K562 (cell line): ENCODE measurements at regions not wholly inside any gene's neighbourhood (a gene's known extent, or its start where the extent isn't known, plus 50 kb on each side); places are given as distances from the start of the nearest gene placed in this dataset.

Experiments
- ATAC-seq: fragments of 200-7000 bp; cut with Tn5 transposase; 3 replicates; pipeline ENCODE4 v1.9.1; 2020; ENCODE audit warnings: moderate library complexity
- BruUV-seq: library from RNA; stranded (reverse); fragments of 400-500 nt; replicated peaks from 2 replicates; lab custom pipeline; 2021; lab: Mats Ljungman, UMichigan
- CTCF ChIA-PET: fragments of 300-600 bp; formaldehyde crosslinking; extraction: SDS; loops from one replicate; lab custom pipeline; 2021; ENCODE audit warnings: low intra/inter-chr PET ratio; lab: Yijun Ruan, JAX
- POLR2A ChIA-PET: fragments of 300-600, 350-650 bp; sonication (Branson Sonifier 250); formaldehyde crosslinking; extraction: SDS; loops from one replicate; lab custom pipeline; 2021; ENCODE audit warnings: antibody characterized with exemption, inconsistent platforms; lab: Yijun Ruan, JAX
- DNase-seq, 4 experiments: peaks; one replicate each; pipeline versions ENCODE4 v3.0.0 to v3.0.0-alpha.2; 2011 to 2018; ENCODE audit warnings: low spot score in 3 of 4, mixed read lengths in 3 of 4; ENCODE audit errors: extremely low read depth in 1 of 4
- FAIRE-seq: peaks from 2 replicates; lab custom pipeline; 2011; peaks lifted over from hg19 to GRCh38; lab: Jason Lieb, UNC
- H2AFZ ChIP-seq: 2 replicates; pipeline ENCODE4 v1.6.0; 2011; ENCODE audit warnings: low read depth, low read length, control low read depth, inconsistent platforms
- H3K27ac ChIP-seq: fragments of 200-600 bp; 3 replicates; pipeline ENCODE4 v1.8.0; 2011; ENCODE audit warnings: low read depth, mild to moderate bottlenecking, control low read depth, inconsistent platforms, low read length, moderate library complexity, mixed read lengths; ENCODE audit errors: extremely low read depth
- H3K27me3 ChIP-seq, 2 experiments: fragments of 300-600 bp in 1 of 2; 2 replicates in 1 of 2; 3 replicates in 1 of 2; pipeline versions ENCODE4 v1.6.0 to v1.8.0; 2011; ENCODE audit warnings: inconsistent platforms in 2 of 2, low read length in 2 of 2, mild to moderate bottlenecking in 1 of 2, mixed read lengths in 1 of 2, moderate library complexity in 1 of 2; ENCODE audit not compliant: control insufficient read depth in 2 of 2, insufficient read depth in 2 of 2
- H3K36me3 ChIP-seq: fragments of 300-600 bp; 3 replicates; pipeline ENCODE4 v1.8.0; 2011; ENCODE audit warnings: mild to moderate bottlenecking, low read length, inconsistent platforms; ENCODE audit not compliant: control insufficient read depth, insufficient read depth
- H3K4me1 ChIP-seq, 2 experiments: fragments of 200-600 bp in 1 of 2; replicated peaks in 1 of 2; 2 replicates in 1 of 2; 3 replicates in 1 of 2; pipeline versions ENCODE4 v1.5.1 to v1.8.0; 2011; ENCODE audit warnings: inconsistent platforms in 2 of 2, low read length in 2 of 2, mild to moderate bottlenecking in 1 of 2, mixed read lengths in 1 of 2, moderate library complexity in 1 of 2; ENCODE audit not compliant: control insufficient read depth in 2 of 2, insufficient read depth in 2 of 2
- H3K4me2 ChIP-seq: 2 replicates; pipeline ENCODE4 v1.6.1; 2011; ENCODE audit warnings: low read length, control low read depth, inconsistent platforms, mixed read lengths; ENCODE audit not compliant: insufficient read depth
- H3K4me3 ChIP-seq: fragments of 200-600 bp; sonication (generic), shearing (Covaris generic); 2 replicates; pipeline ENCODE4 v1.5.1; 2016; ENCODE audit warnings: control low read depth, inconsistent platforms
- H3K79me2 ChIP-seq: fragments of 200-600 bp; 3 replicates; pipeline ENCODE4 v1.8.0; 2011; ENCODE audit warnings: low read length, inconsistent platforms; ENCODE audit not compliant: control insufficient read depth, insufficient read depth
- H3K9ac ChIP-seq, 2 experiments: 2 replicates each; pipeline versions ENCODE4 v1.6.0 to v1.6.1; 2011; ENCODE audit warnings: low read depth in 2 of 2, low read length in 2 of 2, control low read depth in 1 of 2, inconsistent platforms in 1 of 2, mild to moderate bottlenecking in 1 of 2, mixed read lengths in 1 of 2; ENCODE audit not compliant: insufficient read depth in 1 of 2
- H3K9me1 ChIP-seq: one replicate; pipeline ENCODE4 v1.6.0; 2011; ENCODE audit warnings: inconsistent platforms, mild to moderate bottlenecking, low read length, moderate library complexity; ENCODE audit not compliant: control insufficient read depth, insufficient read depth
- H3K9me3 ChIP-seq: replicated peaks from 2 replicates; pipeline ENCODE4 v1.5.1; 2011; ENCODE audit warnings: low read depth, low read length, inconsistent platforms; ENCODE audit not compliant: control insufficient read depth, insufficient read depth
- H4K20me1 ChIP-seq: replicated peaks from 2 replicates; pipeline ENCODE4 v1.6.1; 2011; ENCODE audit warnings: low read length, inconsistent platforms, mixed read lengths; ENCODE audit not compliant: control insufficient read depth, insufficient read depth
- CBX5 ChIP-seq: IDR thresholded peaks from 2 replicates; pipeline ENCODE4 v1.6.1; 2014; ENCODE audit warnings: low read depth, borderline replicate concordance
- HNRNPH1 ChIP-seq: fragments of 200-400 bp; formaldehyde crosslinking; optimal IDR thresholded peaks from 2 replicates; pipeline ENCODE3; 2017; ENCODE audit warnings: low read depth, mild to moderate bottlenecking, low read length, moderate library complexity
- L3MBTL2 ChIP-seq: fragments of 450-650 bp; IDR thresholded peaks from 2 replicates; pipeline ENCODE4 v1.6.1; 2016; ENCODE audit warnings: mild to moderate bottlenecking, moderate library complexity
- NCOA1 ChIP-seq: fragments of 450-650 bp; IDR thresholded peaks from 2 replicates; pipeline ENCODE4 v1.6.1; 2016; ENCODE audit warnings: low read depth
- NR2C2 ChIP-seq, 2 experiments: fragments of 200-800 bp in 1 of 2; sonication (Bioruptor generic) in 1 of 2; sonication (generic) in 1 of 2; formaldehyde crosslinking in 1 of 2; IDR thresholded peaks; 2 replicates each; pipeline versions ENCODE4 v1.6.1 to v1.8.0; 2016 to 2022; ENCODE audit warnings: mild to moderate bottlenecking in 1 of 2, missing compliant biosample characterization in 1 of 2, missing genetic modification characterization in 1 of 2, missing genetic modification reagents in 1 of 2
- SIX5 ChIP-seq, 2 experiments: IDR thresholded peaks; 2 replicates each; pipeline ENCODE4 v1.6.1; 2011; ENCODE audit warnings: low read length in 2 of 2, borderline replicate concordance in 1 of 2, low read depth in 1 of 2, mild to moderate bottlenecking in 1 of 2, moderate library complexity in 1 of 2; ENCODE audit not compliant: insufficient read depth in 1 of 2
- SP2 ChIP-seq: IDR thresholded peaks from 2 replicates; pipeline ENCODE4 v1.6.1; 2011; ENCODE audit warnings: mild to moderate bottlenecking, low read depth, low read length, moderate library complexity; ENCODE audit not compliant: poor library complexity, severe bottlenecking; ENCODE audit errors: extremely low read depth
- WGBS: fragments of 100-300 bp; shearing (Covaris generic); methylation state at CpG from one replicate; pipeline ENCODE4 v1.1.6; 2016; ENCODE audit warnings: low coverage, mixed read lengths; ENCODE audit not compliant: insufficient coverage; ENCODE audit errors: missing lambda C conversion rate; 5-methylcytosine and 5-hydroxymethylcytosine counted together
- in situ Hi-C: fragments of 300-500 bp; cut with MboI; formaldehyde crosslinking; loops from 4 replicates; pipeline ENCODE4 v1.15.0; 2018; ENCODE audit warnings: inconsistent platforms, mixed read lengths
- intact Hi-C: fragments of 100-400 bp; cut with micrococcal nuclease; formaldehyde crosslinking; loops from 2 replicates; pipeline ENCODE4 v1.14.2; 2022

DNA sequence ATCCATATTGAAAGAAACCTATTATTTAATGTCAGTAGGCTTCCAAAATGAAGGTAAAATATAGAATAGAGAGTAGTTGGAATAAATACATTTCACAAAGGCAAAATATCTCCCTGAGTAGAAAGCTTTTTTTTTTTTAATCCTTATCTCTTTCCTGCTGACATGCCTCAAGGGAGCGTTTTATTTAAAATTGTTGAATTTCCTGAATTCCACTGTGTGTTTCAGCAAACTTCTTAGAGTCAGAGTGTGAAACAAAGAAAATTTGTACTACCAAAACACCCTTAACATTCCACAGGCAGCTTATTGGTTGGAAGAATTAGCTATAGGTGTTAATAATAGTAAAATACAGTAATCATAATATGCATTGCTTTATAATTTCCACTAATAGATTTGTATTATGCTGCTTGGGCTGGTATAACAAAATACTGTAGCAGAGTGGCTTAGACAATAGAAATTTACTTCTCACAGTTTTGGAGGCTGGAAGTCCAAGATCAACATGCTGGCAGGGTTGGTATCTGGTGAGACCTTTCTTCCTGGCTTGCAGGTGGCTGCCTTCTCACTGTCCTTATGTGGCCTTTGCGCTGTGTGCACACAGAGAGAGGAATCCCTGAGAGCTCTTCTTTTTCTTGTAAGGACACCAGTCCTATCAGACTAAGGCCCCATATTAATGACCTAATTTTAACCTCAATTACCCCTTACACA, 468.4 kb upstream of the C1orf87 start:
- no peak for FAIRE-seq
- intact Hi-C loops, result no loop called here
- Histone ChIP-seq H3K9me1 (no peaks in the 10 kb centered on the region), H3K27ac (no peak overlapping the region), H3K36me3 (no peaks in the 10 kb centered on the region), H4K20me1 (no peaks in the 10 kb centered on the region), H3K9ac (no peak overlapping the region), H3K79me2 (no peaks in the 10 kb centered on the region), H3K9me3 (no peaks in the 10 kb centered on the region), H3K4me2 (no peak overlapping the region), H3K4me1 (no peaks in the 10 kb centered on the region), H3K27me3 (no peaks in the 10 kb centered on the region), H3K4me3 (no peak overlapping the region), H2AFZ (no peak overlapping the region)
- ATAC-seq, result no peak
- TF ChIP-seq CBX5 (no peak), NCOA1 (no peak), L3MBTL2 (no peak), NR2C2 (CRISPR knock-in tag; IDR thresholded peaks at IDR 0.05) (no peak), NR2C2 (tag; IDR thresholded peaks at IDR 0.05) (no peak), SP2 (no peak), SIX5 (IDR thresholded peaks at IDR 0.05; ENCODE audit: borderline replicate concordance in 1 of 2, insufficient read depth in 1 of 2, low read depth in 1 of 2, low read length in 2 of 2) (no peak), HNRNPH1 (no peak)
- in situ Hi-C loops, result no loop called here
- WGBS, result 0% methylated on average over 2 of the region's 2 CpGs
- DNase-seq, result no peak
- no TSS peak for BruUV-seq
- POLR2A ChIA-PET, result no interaction called here
- CTCF ChIA-PET, result no interaction called here
